GM12891 (cell line): ENCODE measurements at regions not wholly inside any gene's neighbourhood (a gene's known extent, or its start where the extent isn't known, plus 50 kb on each side); places are given as distances from the start of the nearest gene placed in this dataset.

Experiments
- DNase-seq: peaks from one replicate; pipeline ENCODE4 v3.0.0; 2011; ENCODE audit warnings: low spot score; ENCODE audit not compliant: insufficient read length
- FAIRE-seq: peaks from 2 replicates; lab custom pipeline; 2011; peaks lifted over from hg19 to GRCh38; lab: Jason Lieb, UNC
- PAX5 ChIP-seq: IDR thresholded peaks from 2 replicates; pipeline ENCODE4 v1.6.1; 2011; ENCODE audit warnings: low read length, moderate library complexity, mild to moderate bottlenecking; ENCODE audit not compliant: insufficient read depth, severe bottlenecking
- POLR2A ChIP-seq: IDR thresholded peaks from 2 replicates; pipeline ENCODE4 v1.6.1; 2011; ENCODE audit warnings: low read depth, low read length, control low read depth
- POLR2AphosphoS5 ChIP-seq: IDR thresholded peaks from 2 replicates; pipeline ENCODE4 v1.6.1; 2011; ENCODE audit warnings: low read depth, low read length, control low read depth
- POU2F2 ChIP-seq: IDR thresholded peaks from 2 replicates; pipeline ENCODE4 v1.6.1; 2011; ENCODE audit warnings: low read depth, mild to moderate bottlenecking, control low read depth, low read length, moderate library complexity
- SPI1 ChIP-seq: IDR thresholded peaks from 2 replicates; pipeline ENCODE4 v1.6.1; 2011; ENCODE audit warnings: low read depth, low read length, control low read depth
- TAF1 ChIP-seq: IDR thresholded peaks from 2 replicates; pipeline ENCODE4 v1.6.1; 2011; ENCODE audit warnings: low read depth, low read length, control low read depth

GRCh38 chr17:15892731-15893657 is 51.9 kb upstream of the ADORA2B start:
- no peak for FAIRE-seq
- TF ChIP-seq POLR2A = no peak
- no peak for TF ChIP-seq POLR2AphosphoS5
- TF ChIP-seq POU2F2 = peak; percentile 82; the same call in 1 of the 2 replicates
- TF ChIP-seq PAX5 = no peak
- TF ChIP-seq SPI1 = no peak
- TF ChIP-seq TAF1 = no peak
- DNase-seq = no peak

GRCh38 chr17:15893658-15894024 is 51.3 kb upstream of the ADORA2B start:
- no peak for TF ChIP-seq TAF1
- TF ChIP-seq SPI1 = no peak
- no peak for TF ChIP-seq POLR2AphosphoS5
- TF ChIP-seq POLR2A = no peak
- no peak for TF ChIP-seq PAX5
- TF ChIP-seq POU2F2 = no peak
- DNase-seq (no peak), FAIRE-seq (no peak)

- no peak for FAIRE-seq
- DNase-seq = no peak
- TF ChIP-seq SPI1 = no peak
These were observed 50.7 kb upstream of the ADORA2B start for GRCh38 chr17:15894258-15894657.

GRCh38 chr17:15894913-15895658 is 49.8 kb upstream of the ADORA2B start:
- FAIRE-seq = no peak
- DNase-seq = no peak
- TF ChIP-seq POU2F2 (no peak), SPI1 (no peak), POLR2AphosphoS5 (no peak), PAX5 (no peak), TAF1 (no peak), POLR2A (no peak)
